ENCODE measurements at regions not wholly inside any gene's neighbourhood (a gene's known extent, or its start where the extent isn't known, plus 50 kb on each side); places are given as distances from the start of the nearest gene placed in this dataset.

GRCh38 chr1:30427545-30427944 lies 295.8 kb downstream of the MATN1 start:
- H4K20me1 ChIP-seq (ENCODE audit: insufficient read depth, low read length) = no peaks in the 10 kb centered on the region
- no peaks in the 10 kb centered on the region for H3K4me1 ChIP-seq (ENCODE audit: insufficient read depth, low read length)
- Mint-ChIP-seq H3K9me3 (ENCODE audit: unreplicated experiment) (peaks cover 12% of the 10 kb centered on the region), H3K4me1 (ENCODE audit: low read depth, unreplicated experiment) (no peaks in the 10 kb centered on the region), H3K27me3 (ENCODE audit: low read depth, unreplicated experiment) (peaks cover 23% of the 10 kb centered on the region), H3K27ac (ENCODE audit: unreplicated experiment) (no peak overlapping the region), H3K4me3 (ENCODE audit: unreplicated experiment) (no peak overlapping the region), H3K36me3 (ENCODE audit: low read depth, unreplicated experiment) (no peaks in the 10 kb centered on the region)
- H3K9ac ChIP-seq (ENCODE audit: low read length) = no peak overlapping the region
- DNase-seq (ENCODE audit: low read depth) (no peak), FAIRE-seq (no peak)
- TF ChIP-seq CTCF (IDR thresholded peaks at IDR 0.05; ENCODE audit: insufficient read depth, low read depth, low read length) (no peak), EZH2 (IDR thresholded peaks at IDR 0.05; ENCODE audit: insufficient read depth, low read length) (no peak)
- H3K9me3 ChIP-seq (ENCODE audit: insufficient read depth, low read depth, low read length) = no peaks in the 10 kb centered on the region
- no peak overlapping the region for H2AFZ ChIP-seq (ENCODE audit: low read depth, low read length)
- no peaks in the 10 kb centered on the region for H3K36me3 ChIP-seq (ENCODE audit: insufficient read depth, low read length)
- H3K4me2 ChIP-seq (ENCODE audit: low read length) = no peak overlapping the region
- H3K27ac ChIP-seq (ENCODE audit: low read depth, low read length) = no peak overlapping the region
- H3K27me3 ChIP-seq (ENCODE audit: insufficient read depth, low read length) = peaks cover 2% of the 10 kb centered on the region
- H3K4me3 ChIP-seq (ENCODE audit: insufficient read depth, low read depth, low read length) = no peak overlapping the region
- H3K79me2 ChIP-seq (ENCODE audit: insufficient read depth, low read length) = no peaks in the 10 kb centered on the region

GRCh38 chr1:30425046-30425445 lies 298.3 kb downstream of the MATN1 start:
- Mint-ChIP-seq H3K36me3 (ENCODE audit: low read depth, unreplicated experiment) (no peaks in the 10 kb centered on the region), H3K27ac (ENCODE audit: unreplicated experiment) (no peak overlapping the region), H3K27me3 (ENCODE audit: low read depth, unreplicated experiment) (peaks cover 36% of the 10 kb centered on the region), H3K9me3 (ENCODE audit: unreplicated experiment) (peaks cover 14% of the 10 kb centered on the region), H3K4me1 (ENCODE audit: low read depth, unreplicated experiment) (no peaks in the 10 kb centered on the region), H3K4me3 (ENCODE audit: unreplicated experiment) (no peak overlapping the region)
- Histone ChIP-seq H3K4me3 (ENCODE audit: insufficient read depth, low read depth, low read length) (no peak overlapping the region), H3K9me3 (ENCODE audit: insufficient read depth, low read depth, low read length) (no peaks in the 10 kb centered on the region), H4K20me1 (ENCODE audit: insufficient read depth, low read length) (no peaks in the 10 kb centered on the region), H3K79me2 (ENCODE audit: insufficient read depth, low read length) (no peaks in the 10 kb centered on the region), H3K9ac (ENCODE audit: low read length) (no peak overlapping the region), H3K27me3 (ENCODE audit: insufficient read depth, low read length) (peaks cover 5% of the 10 kb centered on the region), H3K36me3 (ENCODE audit: insufficient read depth, low read length) (no peaks in the 10 kb centered on the region), H3K4me2 (ENCODE audit: low read length) (no peak overlapping the region), H3K4me1 (ENCODE audit: insufficient read depth, low read length) (no peaks in the 10 kb centered on the region), H3K27ac (ENCODE audit: low read depth, low read length) (no peak overlapping the region), H2AFZ (ENCODE audit: low read depth, low read length) (no peak overlapping the region)
- TF ChIP-seq CTCF (IDR thresholded peaks at IDR 0.05; ENCODE audit: insufficient read depth, low read depth, low read length) = no peak
- no peak for TF ChIP-seq EZH2 (IDR thresholded peaks at IDR 0.05; ENCODE audit: insufficient read depth, low read length)
- no peak for FAIRE-seq
- DNase-seq (ENCODE audit: low read depth) = no peak

- no peak overlapping the region for H2AFZ ChIP-seq (ENCODE audit: low read depth, low read length)
- peaks cover 5% of the 10 kb centered on the region for H3K27me3 ChIP-seq (ENCODE audit: insufficient read depth, low read length)
- H3K4me1 Mint-ChIP-seq (ENCODE audit: low read depth, unreplicated experiment) = no peaks in the 10 kb centered on the region
- no peak for TF ChIP-seq CTCF (IDR thresholded peaks at IDR 0.05; ENCODE audit: insufficient read depth, low read depth, low read length)
- TF ChIP-seq EZH2 (IDR thresholded peaks at IDR 0.05; ENCODE audit: insufficient read depth, low read length) = no peak
- H3K9me3 ChIP-seq (ENCODE audit: insufficient read depth, low read depth, low read length) = no peaks in the 10 kb centered on the region
- H3K4me1 ChIP-seq (ENCODE audit: insufficient read depth, low read length) = no peaks in the 10 kb centered on the region
- no peak overlapping the region for H3K27ac ChIP-seq (ENCODE audit: low read depth, low read length)
- no peaks in the 10 kb centered on the region for H4K20me1 ChIP-seq (ENCODE audit: insufficient read depth, low read length)
- H3K4me3 ChIP-seq (ENCODE audit: insufficient read depth, low read depth, low read length) = no peak overlapping the region
- no peaks in the 10 kb centered on the region for H3K36me3 Mint-ChIP-seq (ENCODE audit: low read depth, unreplicated experiment)
- H3K9ac ChIP-seq (ENCODE audit: low read length) = no peak overlapping the region
- FAIRE-seq (no peak), DNase-seq (ENCODE audit: low read depth) (no peak)
- no peak overlapping the region for H3K4me2 ChIP-seq (ENCODE audit: low read length)
- H3K36me3 ChIP-seq (ENCODE audit: insufficient read depth, low read length) = no peaks in the 10 kb centered on the region
- H3K79me2 ChIP-seq (ENCODE audit: insufficient read depth, low read length) = no peaks in the 10 kb centered on the region
- peaks cover 13% of the 10 kb centered on the region for H3K9me3 Mint-ChIP-seq (ENCODE audit: unreplicated experiment)
- peaks cover 41% of the 10 kb centered on the region for H3K27me3 Mint-ChIP-seq (ENCODE audit: low read depth, unreplicated experiment)
- no peak overlapping the region for H3K4me3 Mint-ChIP-seq (ENCODE audit: unreplicated experiment)
- H3K27ac Mint-ChIP-seq (ENCODE audit: unreplicated experiment) = no peak overlapping the region
These were observed 299.8 kb downstream of the MATN1 start for GRCh38 chr1:30423570-30423969.
